Activated CD4-positive, alpha-beta T cell treated with anti-CD3 and anti-CD28 coated beads, Interleukin-2, amount 10 ng/mL, durations not matched to agents 24 days and 14 days (primary cell): ENCODE measurements at regions not wholly inside any gene's neighbourhood (a gene's known extent, or its start where the extent isn't known, plus 50 kb on each side); places are given as distances from the start of the nearest gene placed in this dataset.
"Not testable (repeated sequence)": the region's sequence is repeated elsewhere in the genome, so short reads cannot be mapped to it uniquely, and the experiment has no call there.

ENCODE experiments used
- DNase-seq: peaks from one replicate; pipeline ENCODE4 v3.0.0; 2022
- H3K27ac Mint-ChIP-seq: one replicate; pipeline ENCODE4 v1.8.0; 2022; ENCODE audit warnings: mild to moderate bottlenecking, mixed read lengths
- H3K27me3 Mint-ChIP-seq: one replicate; pipeline ENCODE4 v1.8.0; 2022; ENCODE audit warnings: mixed read lengths
- H3K36me3 Mint-ChIP-seq: one replicate; pipeline ENCODE4 v1.8.0; 2022; ENCODE audit warnings: low read depth, mild to moderate bottlenecking, mixed read lengths
- H3K4me1 Mint-ChIP-seq: one replicate; pipeline ENCODE4 v1.8.0; 2021; ENCODE audit warnings: mixed read lengths
- H3K4me3 Mint-ChIP-seq: one replicate; pipeline ENCODE4 v1.8.0; 2022; ENCODE audit warnings: mild to moderate bottlenecking, moderate library complexity, mixed read lengths
- H3K9me3 Mint-ChIP-seq: one replicate; pipeline ENCODE4 v1.8.0; 2021; ENCODE audit warnings: mixed read lengths
- intact Hi-C: fragments of 100-400 bp; cut with micrococcal nuclease; formaldehyde crosslinking; loops from one replicate; pipeline ENCODE4 v1.15.1; 2023

DNA sequence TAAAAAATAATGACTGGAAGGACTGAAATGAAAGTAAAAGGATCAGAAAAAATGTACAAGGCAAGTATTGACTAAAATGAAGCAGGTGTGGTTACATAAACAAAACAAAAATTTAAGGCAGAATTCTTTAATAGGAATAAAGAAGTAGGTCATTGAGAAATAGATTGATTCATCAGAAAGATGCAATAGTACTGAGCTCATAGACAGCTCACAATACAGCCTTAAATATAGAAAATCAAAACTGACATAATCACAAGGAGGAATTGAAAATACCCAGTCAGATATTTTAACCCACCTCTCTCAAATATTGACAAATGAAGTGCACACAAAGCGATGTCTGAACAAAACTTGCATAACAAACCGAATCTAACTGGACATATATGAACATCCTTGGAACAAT, 366.8 kb upstream of the DPYD start:
- no peak for DNase-seq
- H3K27me3 Mint-ChIP-seq: no peaks in the 10 kb centered on the region
- no peaks in the 10 kb centered on the region for H3K36me3 Mint-ChIP-seq
- intact Hi-C loops: no loop called here
- no peak overlapping the region for H3K4me3 Mint-ChIP-seq
- H3K9me3 Mint-ChIP-seq: peaks cover 5% of the 10 kb centered on the region
- no peaks in the 10 kb centered on the region for H3K4me1 Mint-ChIP-seq
- H3K27ac Mint-ChIP-seq: no peak overlapping the region

DNA sequence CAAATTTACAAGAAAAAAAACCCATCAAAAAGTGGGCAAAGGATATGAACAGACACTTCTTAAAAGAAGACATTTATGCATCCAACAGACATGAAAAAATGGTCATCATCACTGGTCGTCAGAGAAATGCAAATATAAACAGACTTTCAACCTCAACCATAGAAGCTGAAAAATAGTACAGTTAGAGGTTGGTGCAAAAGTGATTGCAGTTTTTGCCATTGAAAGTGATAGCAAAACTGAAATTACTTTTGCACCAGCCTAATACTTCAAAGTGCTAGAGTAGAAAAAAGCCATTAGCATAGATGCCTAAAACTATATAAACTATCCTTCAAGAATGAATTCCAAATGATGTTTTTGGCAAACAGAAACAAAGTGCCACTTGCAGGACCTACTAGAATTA, 365.8 kb upstream of the DPYD start:
- H3K36me3 Mint-ChIP-seq: no peaks in the 10 kb centered on the region

DNA sequence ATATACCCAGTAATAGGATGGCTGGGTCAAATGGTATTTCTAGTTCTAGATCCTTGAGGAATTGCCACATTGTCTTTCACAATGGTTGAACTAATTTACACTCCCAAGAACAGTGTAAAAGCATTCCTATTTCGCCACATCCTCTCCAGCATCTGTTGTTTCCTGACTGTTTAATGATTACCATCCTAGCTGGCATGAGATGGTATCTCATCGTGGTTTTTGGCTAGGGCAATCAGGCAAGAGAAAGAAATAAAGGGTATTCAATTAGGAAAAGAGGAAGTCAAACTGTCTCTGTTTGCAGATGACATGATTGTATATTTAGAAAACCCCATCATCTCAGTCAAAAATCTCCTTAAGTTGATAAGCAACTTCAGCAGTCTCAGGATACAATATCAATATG, 364.5 kb upstream of the DPYD start:
- H3K27ac Mint-ChIP-seq, H3K36me3 Mint-ChIP-seq, H3K27me3 Mint-ChIP-seq, H3K4me3 Mint-ChIP-seq, intact Hi-C loops, H3K9me3 Mint-ChIP-seq, H3K4me1 Mint-ChIP-seq, DNase-seq: not testable (repeated sequence)

More for the DNA sequence above, 365.8 kb upstream of the DPYD start:
- H3K4me1 Mint-ChIP-seq: no peaks in the 10 kb centered on the region
- H3K27ac Mint-ChIP-seq: no peak overlapping the region
- DNase-seq: no peak
- intact Hi-C loops: no loop called here
- H3K4me3 Mint-ChIP-seq: no peak overlapping the region
- H3K27me3 Mint-ChIP-seq: no peaks in the 10 kb centered on the region
- peaks cover 5% of the 10 kb centered on the region for H3K9me3 Mint-ChIP-seq

DNA sequence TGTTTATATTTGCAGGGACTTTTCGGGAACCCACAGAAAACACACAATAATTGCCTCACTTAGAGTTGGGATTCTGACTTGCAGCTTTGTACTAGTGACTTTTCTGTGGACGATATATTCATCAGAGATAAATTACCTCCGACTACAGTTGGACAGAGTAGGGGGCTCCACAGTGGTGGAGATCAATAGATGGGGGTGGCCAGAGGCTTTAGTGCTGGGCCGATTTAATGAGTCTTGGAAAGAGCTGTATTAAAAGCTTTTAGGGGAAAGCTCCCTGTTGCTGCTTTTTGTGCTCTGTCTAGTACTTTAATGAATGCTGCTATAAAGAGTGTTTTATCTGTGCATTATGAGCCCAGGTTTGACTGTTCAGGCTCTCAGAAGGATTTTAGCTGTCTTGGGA, 359.2 kb upstream of the DPYD start:
- DNase-seq: no peak
- H3K27me3 Mint-ChIP-seq: no peaks in the 10 kb centered on the region
- H3K36me3 Mint-ChIP-seq: no peaks in the 10 kb centered on the region
- no peak overlapping the region for H3K27ac Mint-ChIP-seq
- intact Hi-C loops: no loop called here
- H3K4me3 Mint-ChIP-seq: no peak overlapping the region
- no peaks in the 10 kb centered on the region for H3K9me3 Mint-ChIP-seq
- no peaks in the 10 kb centered on the region for H3K4me1 Mint-ChIP-seq

DNA sequence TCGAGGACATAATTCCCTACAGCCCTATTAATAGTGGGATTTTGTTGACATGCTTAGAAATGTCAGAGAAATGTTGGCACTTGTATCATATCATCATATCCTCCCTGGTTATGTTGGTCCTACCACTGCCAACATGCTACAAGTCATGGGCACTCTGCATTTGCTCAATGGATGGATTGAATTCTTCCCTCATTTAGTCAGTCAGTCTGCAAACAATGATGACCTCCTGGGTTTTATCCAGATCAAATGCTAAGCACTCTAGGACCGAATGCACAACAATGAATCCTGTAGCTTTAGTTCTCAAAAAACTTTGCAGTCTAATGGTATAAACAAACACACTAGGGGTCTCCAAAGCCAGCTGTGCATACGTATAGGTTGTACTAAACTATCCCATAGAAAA, 357.2 kb upstream of the DPYD start:
- intact Hi-C loops: no loop called here
- Mint-ChIP-seq H3K27me3 (no peaks in the 10 kb centered on the region), H3K4me3 (no peak overlapping the region), H3K36me3 (no peaks in the 10 kb centered on the region), H3K27ac (no peak overlapping the region), H3K4me1 (no peaks in the 10 kb centered on the region), H3K9me3 (no peaks in the 10 kb centered on the region)
- no peak for DNase-seq

DNA sequence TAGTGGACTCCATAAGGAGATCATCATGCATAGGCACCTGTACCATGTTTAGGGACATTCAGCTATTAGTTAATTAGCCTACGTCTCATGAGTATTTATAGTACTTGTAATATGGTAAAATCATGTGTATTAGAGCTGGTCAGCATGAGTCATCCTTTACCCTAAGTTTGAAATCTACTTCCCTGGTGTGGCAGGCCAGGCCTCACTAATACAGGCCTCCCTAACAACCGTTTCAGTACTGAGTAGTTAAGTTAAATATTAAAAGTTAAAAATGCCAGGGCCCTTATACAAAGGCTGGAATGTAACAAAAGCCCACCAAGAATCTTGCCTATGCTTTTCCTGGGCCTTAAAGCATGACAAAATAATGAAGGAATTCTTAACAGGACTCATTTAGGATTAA, 356.3 kb upstream of the DPYD start:
- Mint-ChIP-seq H3K36me3 (no peaks in the 10 kb centered on the region), H3K27ac (no peak overlapping the region), H3K4me1 (no peaks in the 10 kb centered on the region), H3K27me3 (no peaks in the 10 kb centered on the region), H3K9me3 (no peaks in the 10 kb centered on the region), H3K4me3 (no peak overlapping the region)
- no peak for DNase-seq
- intact Hi-C loops: no loop called here

DNA sequence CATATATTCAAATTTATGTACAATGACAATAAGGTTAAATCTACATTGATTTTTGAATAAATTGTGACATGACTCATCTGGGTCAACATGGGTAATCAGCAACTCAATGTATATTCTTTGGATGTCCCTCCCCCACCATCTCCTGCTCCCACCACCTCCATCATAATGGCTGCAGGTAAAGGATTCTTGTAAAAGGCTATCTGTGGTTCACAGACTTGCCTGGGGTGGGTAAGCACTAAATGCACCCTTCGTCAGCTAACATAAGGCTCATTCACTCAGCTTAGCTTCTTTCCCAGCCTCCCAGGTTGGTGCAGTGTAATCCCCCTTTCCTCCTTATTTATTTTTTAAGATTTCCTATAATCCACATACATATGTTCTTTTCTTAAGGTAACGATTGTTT, 355.7 kb upstream of the DPYD start:
- Mint-ChIP-seq H3K9me3 (no peaks in the 10 kb centered on the region), H3K27ac (no peak overlapping the region), H3K27me3 (no peaks in the 10 kb centered on the region), H3K36me3 (no peaks in the 10 kb centered on the region), H3K4me3 (no peak overlapping the region), H3K4me1 (no peaks in the 10 kb centered on the region)
- no peak for DNase-seq
- intact Hi-C loops: no loop called here

DNA sequence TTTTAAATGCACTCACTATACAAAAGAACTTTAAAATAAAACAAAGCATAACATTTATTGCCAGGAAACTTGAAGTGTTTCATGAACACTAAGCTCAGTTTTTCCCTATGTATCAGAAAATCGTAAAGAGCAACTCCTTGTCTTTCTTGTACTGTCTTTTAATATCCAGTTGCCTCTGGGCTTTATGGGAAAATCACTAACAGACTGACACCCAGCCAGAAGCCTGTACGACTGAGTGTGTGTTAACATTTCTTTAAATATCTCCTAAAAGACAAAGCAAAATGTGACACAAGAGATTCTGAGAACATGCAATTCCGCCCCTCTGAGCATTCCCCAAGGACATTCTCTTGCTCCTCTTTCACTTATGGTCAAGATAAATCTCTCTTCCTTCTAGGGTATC, 347.5 kb upstream of the DPYD start:
- Mint-ChIP-seq H3K9me3 (no peaks in the 10 kb centered on the region), H3K27ac (no peak overlapping the region), H3K4me3 (no peak overlapping the region), H3K27me3 (no peaks in the 10 kb centered on the region), H3K36me3 (no peaks in the 10 kb centered on the region), H3K4me1 (no peaks in the 10 kb centered on the region)
- intact Hi-C loops: no loop called here
- DNase-seq: no peak

DNA sequence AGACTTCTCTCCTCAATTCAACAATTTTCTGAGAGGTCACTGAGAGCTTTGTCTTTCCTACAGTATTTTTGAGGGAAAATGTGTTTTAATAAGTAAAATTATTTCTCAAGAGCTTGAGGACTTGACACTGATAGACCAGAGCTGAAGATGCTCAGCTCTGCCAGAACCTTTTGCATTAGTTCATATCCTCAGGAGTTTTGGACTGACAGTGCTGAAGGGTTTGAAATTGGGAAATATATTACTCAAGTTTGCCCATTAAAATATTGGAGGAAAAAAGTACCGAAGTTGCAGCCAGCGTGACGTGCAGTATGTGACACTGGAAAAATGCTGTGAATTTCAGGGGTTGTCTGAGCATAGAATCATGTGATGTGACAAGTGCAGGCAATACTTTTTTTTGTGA, 346.6 kb upstream of the DPYD start:
- intact Hi-C loops: no loop called here
- no peak overlapping the region for H3K4me3 Mint-ChIP-seq
- H3K9me3 Mint-ChIP-seq: no peaks in the 10 kb centered on the region
- H3K27me3 Mint-ChIP-seq: no peaks in the 10 kb centered on the region
- H3K36me3 Mint-ChIP-seq: no peaks in the 10 kb centered on the region
- DNase-seq: no peak
- H3K27ac Mint-ChIP-seq: no peak overlapping the region
- H3K4me1 Mint-ChIP-seq: no peaks in the 10 kb centered on the region

DNA sequence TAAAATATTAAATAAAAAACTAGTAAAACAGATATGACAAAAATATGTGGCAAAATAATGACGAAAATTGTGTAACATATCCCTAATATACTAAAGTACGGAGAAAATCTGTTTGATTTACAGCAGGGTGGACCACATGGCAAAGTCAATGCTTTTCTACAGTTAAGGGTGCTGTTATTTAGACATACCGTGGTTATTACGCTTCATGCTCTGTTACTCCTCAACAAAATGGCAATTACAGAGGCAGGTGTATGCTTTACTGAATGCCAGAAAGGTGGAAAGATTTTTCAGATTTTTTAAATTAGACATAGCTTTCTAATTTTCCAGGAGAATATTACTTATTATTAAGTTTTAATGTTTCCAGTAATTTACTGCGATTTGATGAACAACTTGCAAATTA, 343.9 kb upstream of the DPYD start:
- Mint-ChIP-seq H3K4me3 (no peak overlapping the region), H3K36me3 (no peaks in the 10 kb centered on the region), H3K9me3 (no peaks in the 10 kb centered on the region), H3K4me1 (no peaks in the 10 kb centered on the region), H3K27me3 (no peaks in the 10 kb centered on the region), H3K27ac (no peak overlapping the region)
- intact Hi-C loops: no loop called here
- no peak for DNase-seq

DNA sequence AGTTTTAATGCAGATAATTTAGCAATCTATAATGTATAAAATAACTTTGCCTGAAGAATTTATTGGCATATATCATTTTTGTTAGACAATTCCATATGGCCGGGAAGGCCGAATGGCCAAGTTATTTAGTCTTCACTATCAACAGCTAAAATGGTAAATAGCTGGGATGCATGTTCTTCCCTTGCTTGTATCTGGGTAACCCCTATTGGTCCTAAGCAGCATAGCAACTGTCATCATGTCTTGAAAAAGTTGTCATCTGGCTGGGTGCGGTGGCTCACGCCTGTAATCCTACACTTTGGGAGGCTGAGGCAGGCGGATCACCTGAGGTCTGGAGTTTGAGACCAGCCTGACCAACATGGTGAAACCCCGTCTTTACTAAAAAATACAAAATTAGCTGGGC, 340.0 kb upstream of the DPYD start:
- no peaks in the 10 kb centered on the region for H3K27me3 Mint-ChIP-seq
- DNase-seq: no peak
- H3K4me3 Mint-ChIP-seq: no peak overlapping the region
- intact Hi-C loops: no loop called here
- H3K36me3 Mint-ChIP-seq: no peaks in the 10 kb centered on the region
- H3K9me3 Mint-ChIP-seq: no peaks in the 10 kb centered on the region
- H3K4me1 Mint-ChIP-seq: no peaks in the 10 kb centered on the region
- H3K27ac Mint-ChIP-seq: no peak overlapping the region

DNA sequence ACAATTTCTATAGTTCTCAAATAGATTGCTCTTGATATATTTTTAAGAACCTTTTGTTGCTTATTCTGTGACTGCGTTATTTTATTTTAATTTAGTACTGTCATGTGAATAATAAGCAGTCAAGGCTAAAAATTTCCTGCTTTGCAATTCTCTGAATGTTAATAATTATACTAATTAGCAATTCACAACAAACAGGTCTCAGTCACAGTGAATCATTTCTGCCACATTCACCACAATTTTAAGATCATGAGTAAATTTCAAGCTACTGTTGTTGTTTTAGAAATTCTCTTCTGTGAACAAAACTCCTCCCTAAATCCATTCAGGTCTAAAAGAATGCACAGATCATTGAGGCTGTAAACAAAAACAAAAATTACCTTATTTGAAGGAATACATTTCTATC, 339.6 kb upstream of the DPYD start:
- H3K36me3 Mint-ChIP-seq: no peaks in the 10 kb centered on the region
- no peak overlapping the region for H3K4me3 Mint-ChIP-seq
- DNase-seq: no peak
- no peaks in the 10 kb centered on the region for H3K27me3 Mint-ChIP-seq
- intact Hi-C loops: no loop called here
- no peaks in the 10 kb centered on the region for H3K4me1 Mint-ChIP-seq
- H3K9me3 Mint-ChIP-seq: no peaks in the 10 kb centered on the region
- no peak overlapping the region for H3K27ac Mint-ChIP-seq

DNA sequence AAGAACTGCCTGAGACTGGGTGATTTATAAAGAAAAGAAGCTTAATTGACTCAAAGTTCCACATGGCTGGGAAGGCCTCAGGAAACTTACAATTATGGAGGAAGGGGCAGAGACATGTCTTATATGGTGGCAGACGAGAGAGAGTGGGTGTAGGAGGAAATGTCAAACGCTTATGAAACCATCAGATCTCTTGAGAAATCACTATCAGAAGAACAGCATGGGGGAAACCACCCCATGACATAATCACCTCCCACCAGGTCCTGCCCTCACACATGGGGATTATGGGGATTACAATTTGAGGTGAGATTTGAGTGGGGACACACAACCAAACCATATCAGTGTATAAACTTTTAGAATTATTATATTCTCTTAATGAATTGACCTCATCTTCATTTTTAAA, 335.9 kb upstream of the DPYD start:
- no peak overlapping the region for H3K27ac Mint-ChIP-seq
- H3K27me3 Mint-ChIP-seq: no peaks in the 10 kb centered on the region
- H3K9me3 Mint-ChIP-seq: no peaks in the 10 kb centered on the region
- no peaks in the 10 kb centered on the region for H3K36me3 Mint-ChIP-seq
- DNase-seq: no peak
- H3K4me3 Mint-ChIP-seq: no peak overlapping the region
- H3K4me1 Mint-ChIP-seq: no peaks in the 10 kb centered on the region
- intact Hi-C loops: no loop called here

DNA sequence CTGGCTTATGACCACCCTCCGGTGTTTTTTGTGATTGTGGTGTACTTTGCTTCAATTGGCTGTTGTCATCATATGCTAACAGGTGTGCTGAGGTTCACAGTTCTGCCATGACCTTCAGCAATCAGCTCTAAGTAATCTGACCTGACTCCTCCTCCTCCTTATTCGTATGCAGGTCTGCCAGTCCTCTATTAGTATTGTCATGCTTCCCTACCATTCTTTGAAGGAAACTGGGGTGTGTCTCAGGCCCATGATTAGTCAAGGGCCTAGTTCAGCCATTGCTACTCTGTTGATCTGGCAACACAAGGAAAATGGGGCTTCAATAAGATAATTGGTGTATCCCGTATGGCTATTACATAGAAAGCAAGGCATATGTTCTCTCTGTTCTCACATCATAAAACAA, 332.3 kb upstream of the DPYD start:
- Mint-ChIP-seq H3K4me3 (no peak overlapping the region), H3K36me3 (no peaks in the 10 kb centered on the region), H3K9me3 (peaks cover 6% of the 10 kb centered on the region), H3K27me3 (no peaks in the 10 kb centered on the region), H3K4me1 (no peaks in the 10 kb centered on the region), H3K27ac (no peak overlapping the region)
- intact Hi-C loops: no loop called here
- DNase-seq: no peak

DNA sequence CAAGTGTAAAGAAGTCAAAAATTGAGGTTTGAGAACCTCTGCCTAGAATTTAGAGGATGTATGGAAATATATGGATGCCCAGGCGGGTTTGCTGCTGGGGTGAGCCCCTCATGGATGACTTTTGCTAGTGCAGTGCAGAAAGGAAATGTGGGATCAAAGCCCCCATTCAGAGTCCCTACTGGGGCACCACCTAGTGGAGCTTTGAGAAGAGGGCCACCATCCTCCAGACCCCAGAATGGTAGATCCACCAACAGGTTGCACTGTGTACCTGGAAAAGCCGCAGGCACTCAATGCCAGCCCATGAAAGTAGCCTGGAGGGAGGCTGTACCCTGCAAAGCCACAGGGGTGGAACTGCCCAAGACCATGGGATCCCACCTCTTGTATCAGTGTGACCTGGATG, 330.7 kb upstream of the DPYD start:
- H3K4me1 Mint-ChIP-seq: no peaks in the 10 kb centered on the region
- no peak overlapping the region for H3K27ac Mint-ChIP-seq
- H3K27me3 Mint-ChIP-seq: no peaks in the 10 kb centered on the region
- H3K36me3 Mint-ChIP-seq: no peaks in the 10 kb centered on the region
- H3K9me3 Mint-ChIP-seq: peaks cover 6% of the 10 kb centered on the region
- intact Hi-C loops: no loop called here
- no peak for DNase-seq
- no peak overlapping the region for H3K4me3 Mint-ChIP-seq

DNA sequence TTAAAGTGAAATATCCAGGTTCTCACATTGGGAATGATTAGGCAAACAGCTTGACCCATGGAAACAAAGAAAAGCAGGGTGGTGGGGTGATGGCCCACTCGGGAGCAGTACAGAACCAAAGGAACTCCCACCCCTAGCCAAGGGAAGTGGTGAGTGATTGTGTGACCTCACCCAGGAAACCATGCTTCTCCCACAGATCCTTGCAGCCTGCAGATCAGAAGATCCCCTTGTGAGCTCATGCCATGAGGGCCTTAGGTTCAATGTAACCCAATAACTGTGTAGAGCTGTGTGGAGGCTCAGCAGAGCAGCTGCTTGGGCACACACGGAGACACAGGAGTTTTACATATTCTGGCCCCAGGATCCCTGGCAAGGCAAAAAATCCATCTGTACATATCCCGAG, 311.8 kb upstream of the DPYD start:
- intact Hi-C loops: no loop called here
- Mint-ChIP-seq H3K27me3 (no peaks in the 10 kb centered on the region), H3K27ac (no peak overlapping the region), H3K4me3 (no peak overlapping the region), H3K4me1 (peaks cover 2% of the 10 kb centered on the region), H3K36me3 (no peaks in the 10 kb centered on the region), H3K9me3 (peaks cover 22% of the 10 kb centered on the region)
- no peak for DNase-seq
